ENCODE measurements at regions not wholly inside any gene's neighbourhood (a gene's known extent, or its start where the extent isn't known, plus 50 kb on each side); places are given as distances from the start of the nearest gene placed in this dataset.
"Not testable (repeated sequence)": the region's sequence is repeated elsewhere in the genome, so short reads cannot be mapped to it uniquely, and the experiment has no call there.

DNA sequence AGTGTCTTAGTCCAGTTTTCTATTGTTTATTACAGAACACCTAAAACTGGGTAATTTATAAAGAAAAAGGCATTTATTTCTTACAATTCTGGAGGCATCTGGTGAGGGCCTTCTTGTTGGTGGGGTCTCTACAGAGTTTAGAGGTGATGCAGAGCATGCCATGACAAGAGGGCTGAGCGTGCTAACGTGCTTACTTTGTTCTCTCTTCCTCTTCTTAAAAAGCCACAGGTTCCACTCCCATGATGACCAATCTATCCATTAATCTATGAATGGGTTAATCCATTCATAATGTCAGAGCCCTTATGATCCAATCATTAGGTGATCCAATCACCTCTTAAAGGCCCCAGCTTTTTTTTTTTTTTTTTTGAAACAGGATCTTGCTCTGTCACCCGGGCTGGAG lies 291.5 kb upstream of the GALNTL6 start:
- ATAC-seq = no peak

- no peak for ATAC-seq
These were observed 293.7 kb upstream of the GALNTL6 start for GRCh38 chr4:171519457-171519856.

- ATAC-seq = no peak
These were observed 295.3 kb upstream of the GALNTL6 start for GRCh38 chr4:171517883-171518282.

- ATAC-seq = no peak
These were observed 296.5 kb upstream of the GALNTL6 start for GRCh38 chr4:171516694-171517093.

DNA sequence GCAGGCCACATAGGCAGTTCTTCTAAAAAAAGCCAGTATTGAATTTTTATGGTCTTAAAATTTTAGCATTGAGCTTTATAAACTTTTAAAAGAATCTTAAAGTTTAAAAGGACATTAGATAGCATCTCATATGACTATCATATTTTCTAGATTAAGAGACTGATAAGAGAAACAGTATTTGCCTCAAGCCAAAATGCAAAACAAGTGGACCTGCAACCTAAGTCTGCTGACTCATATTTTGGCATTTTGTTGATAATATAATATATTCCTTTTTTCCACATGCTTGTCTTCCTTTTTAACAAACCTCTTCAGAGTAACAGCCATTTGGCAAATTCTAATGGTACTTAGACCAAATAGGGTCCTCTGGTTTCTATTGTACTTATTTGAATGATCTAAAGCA lies 328.5 kb upstream of the GALNTL6 start:
- no peak for ATAC-seq

DNA sequence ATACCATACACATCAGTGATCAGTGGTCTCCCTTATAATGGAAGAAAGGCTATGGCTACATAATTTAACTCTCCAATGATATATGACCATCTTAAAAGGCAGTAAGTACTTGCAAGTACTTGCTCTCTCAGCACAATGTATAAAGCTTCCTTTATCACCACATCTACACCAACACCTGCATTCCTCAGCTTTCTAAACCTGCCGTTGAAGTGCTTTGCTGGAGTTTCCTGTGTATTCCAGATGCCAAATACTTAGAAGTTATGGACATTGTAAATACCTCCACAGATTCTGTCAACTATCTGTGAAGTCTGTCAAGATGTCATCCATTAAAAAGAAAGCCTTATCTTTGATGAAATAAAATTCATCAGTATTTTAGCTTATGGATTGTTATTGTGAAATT lies 335.0 kb upstream of the GALNTL6 start:
- ATAC-seq = no peak

DNA sequence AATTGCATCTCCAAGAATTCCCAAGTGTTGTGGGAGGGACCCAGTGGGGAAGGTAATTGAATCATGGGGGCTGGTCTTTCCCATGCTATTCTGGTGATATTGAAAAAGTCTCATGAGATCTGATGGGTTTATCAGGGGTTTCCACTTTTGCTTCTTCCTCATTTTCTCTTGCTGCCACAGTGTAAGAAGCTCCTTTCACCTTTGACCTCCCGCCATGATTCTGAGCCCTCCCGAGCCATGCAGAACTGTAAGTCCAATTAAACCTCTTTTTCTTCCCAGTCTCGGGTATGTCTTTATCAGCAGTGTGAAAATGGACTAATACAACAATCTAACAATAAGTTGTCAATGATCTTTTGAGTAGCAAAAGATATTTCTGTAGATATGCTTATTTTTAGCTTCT lies 338.1 kb upstream of the GALNTL6 start:
- ATAC-seq = not testable (repeated sequence)

DNA sequence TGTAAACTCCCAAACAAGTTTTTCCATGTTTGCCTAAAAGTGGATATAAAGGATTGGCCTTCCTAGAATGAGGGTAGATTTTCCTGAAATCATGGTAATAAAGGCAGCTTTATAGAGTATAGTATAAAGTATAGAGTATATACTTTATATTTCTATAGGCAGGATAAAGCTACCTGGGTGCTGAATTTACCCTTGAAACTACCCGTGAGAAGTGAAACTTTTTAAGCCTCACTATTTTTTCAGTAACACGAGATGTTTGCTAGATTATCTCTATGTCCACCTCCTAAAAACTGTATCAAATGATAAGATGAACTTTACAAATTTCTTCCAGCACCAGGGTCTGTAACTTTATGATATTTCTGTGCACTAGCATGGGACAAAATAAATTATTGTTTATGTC lies 340.0 kb upstream of the GALNTL6 start:
- ATAC-seq = no peak

- ATAC-seq = no peak
These were observed 341.0 kb upstream of the GALNTL6 start for GRCh38 chr4:171472230-171472629.

DNA sequence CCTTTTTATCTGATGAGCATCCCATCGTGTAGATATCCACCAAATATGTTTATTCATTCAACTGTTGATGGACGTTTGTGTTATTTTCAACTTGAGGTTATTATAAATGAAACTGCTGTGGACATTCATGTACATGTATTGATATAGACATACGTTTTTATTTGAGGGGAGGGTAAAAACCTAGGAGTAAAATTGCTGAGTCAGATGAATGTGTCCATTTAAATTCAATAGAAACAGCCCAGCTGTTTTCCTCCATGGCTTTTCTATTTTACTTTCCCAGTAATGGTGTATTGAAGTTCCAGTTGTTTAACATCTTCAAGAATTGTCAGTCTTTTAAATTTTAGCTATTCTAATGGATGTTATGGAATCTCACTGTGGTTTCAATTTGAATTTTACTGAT lies 348.7 kb upstream of the GALNTL6 start:
- ATAC-seq = no peak

DNA sequence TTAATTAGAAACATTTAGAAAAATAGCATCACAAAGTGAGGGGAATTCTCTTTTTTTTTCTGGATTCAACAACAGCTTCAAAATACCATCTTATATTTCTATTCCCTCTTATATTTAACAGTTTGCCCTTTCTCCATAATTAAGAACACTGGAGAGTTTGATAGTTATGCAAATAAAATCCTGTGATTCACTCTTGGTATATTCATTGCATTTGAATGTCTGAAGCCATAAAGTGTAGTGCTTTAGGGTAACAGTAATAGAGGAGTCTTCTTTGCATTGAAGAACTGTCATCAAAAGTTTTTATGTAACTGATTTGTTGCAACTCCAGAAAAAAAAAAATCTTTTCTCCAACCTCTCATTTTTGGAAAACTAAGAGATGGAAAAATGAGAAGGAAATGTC lies 352.0 kb upstream of the GALNTL6 start:
- ATAC-seq = no peak

GRCh38 chr4:171448919-171449481 lies 364.2 kb upstream of the GALNTL6 start:
- ATAC-seq = no peak

DNA sequence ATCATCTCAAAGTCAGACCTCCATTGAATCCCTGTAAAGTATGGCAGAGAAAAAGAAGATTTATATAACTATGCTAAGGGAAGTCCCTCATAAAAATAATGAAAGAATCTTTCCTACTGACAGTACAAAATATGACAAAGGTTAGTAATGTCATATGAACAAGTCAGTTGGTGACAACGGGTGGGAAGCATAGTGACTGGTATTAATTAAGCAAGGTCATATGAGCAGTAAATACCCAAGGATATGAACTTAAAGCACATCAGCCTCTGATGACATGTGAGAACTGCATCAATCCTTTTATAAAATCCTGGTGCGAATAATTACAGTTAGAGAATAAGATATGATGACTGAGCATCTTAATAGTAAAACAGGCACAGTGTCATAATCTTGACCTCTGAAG lies 364.8 kb upstream of the GALNTL6 start:
- ATAC-seq = no peak

DNA sequence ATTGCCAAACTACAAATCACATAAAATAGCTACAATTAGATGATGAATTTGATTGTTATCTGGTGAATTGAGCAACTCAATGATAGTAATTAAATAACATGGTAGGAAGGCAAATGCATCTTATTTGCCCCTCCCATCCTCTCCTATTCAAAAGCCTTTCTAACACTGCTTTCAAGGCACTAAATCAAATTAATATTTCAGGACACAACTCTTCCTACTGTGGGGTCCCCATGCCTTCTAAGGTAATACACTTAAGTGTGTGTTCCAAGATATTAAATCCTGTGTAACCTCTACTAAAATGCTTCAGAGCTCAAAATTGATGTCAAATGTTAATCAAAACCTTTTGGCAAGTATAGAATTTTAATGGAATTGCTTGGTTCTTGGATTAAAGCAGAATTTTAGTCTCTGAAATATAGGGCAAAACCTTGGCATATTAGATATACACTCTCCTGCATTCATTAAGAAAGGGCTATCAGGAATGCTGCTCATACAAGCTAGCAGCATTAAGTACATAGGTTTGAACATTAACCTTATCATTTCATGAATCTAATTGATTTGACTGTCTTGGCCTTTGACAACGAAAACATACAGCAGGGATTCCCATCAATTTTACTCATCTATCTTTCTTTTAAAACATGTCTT lies 371.8 kb upstream of the GALNTL6 start:
- no peak for ATAC-seq

- no peak for ATAC-seq
These were observed 379.5 kb upstream of the GALNTL6 start for GRCh38 chr4:171433674-171434073.

DNA sequence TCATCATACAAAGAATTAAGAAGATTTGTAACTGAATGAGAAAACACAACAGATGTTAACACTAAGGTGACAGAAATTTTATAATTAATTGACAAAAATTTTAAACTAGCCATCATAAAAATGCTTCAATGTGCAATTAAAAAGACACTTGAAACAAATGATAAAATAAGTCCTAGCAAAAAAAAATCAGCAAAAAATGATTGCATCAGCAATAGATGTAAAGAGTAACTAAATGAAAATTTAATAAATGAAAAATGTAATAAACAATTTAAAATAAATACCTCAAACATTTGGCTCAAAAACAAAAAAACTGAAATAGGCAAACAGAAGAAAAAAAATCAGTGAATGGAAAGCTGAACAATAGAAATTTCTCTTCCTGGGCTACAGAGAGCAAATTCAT lies 380.7 kb upstream of the GALNTL6 start:
- ATAC-seq = no peak

- no peak for ATAC-seq
These were observed 382.7 kb upstream of the GALNTL6 start for GRCh38 chr4:171430495-171430894.

DNA sequence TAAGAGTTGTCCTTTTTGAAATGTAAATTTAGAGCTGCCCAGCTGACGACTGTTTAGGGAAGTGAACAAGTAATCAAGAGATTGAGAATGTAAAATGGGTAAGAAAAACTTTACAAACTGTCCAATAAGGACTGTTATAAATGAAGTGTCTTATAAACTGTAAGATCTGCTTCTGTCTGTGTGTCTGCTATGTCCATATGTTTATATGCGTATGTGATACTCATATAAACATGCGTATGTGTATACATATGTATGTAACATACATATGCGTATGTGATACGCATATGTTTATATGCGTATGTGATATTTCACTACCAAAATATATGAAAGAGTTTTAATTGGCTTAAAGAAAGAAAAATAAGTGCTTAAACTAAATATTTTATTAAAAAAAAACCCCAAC lies 416.0 kb upstream of the GALNTL6 start:
- ATAC-seq = no peak

- ATAC-seq = no peak
These were observed 422.6 kb upstream of the GALNTL6 start for GRCh38 chr4:171390626-171391025.

GRCh38 chr4:171378323-171378722 lies 434.9 kb upstream of the GALNTL6 start:
- ATAC-seq = no peak

GRCh38 chr4:171376724-171377123 lies 436.5 kb upstream of the GALNTL6 start:
- ATAC-seq = no peak

GRCh38 chr4:171353535-171353934 lies 459.7 kb upstream of the GALNTL6 start:
- no peak for ATAC-seq

- ATAC-seq = no peak
These were observed 465.1 kb upstream of the GALNTL6 start for GRCh38 chr4:171348090-171348489.

DNA sequence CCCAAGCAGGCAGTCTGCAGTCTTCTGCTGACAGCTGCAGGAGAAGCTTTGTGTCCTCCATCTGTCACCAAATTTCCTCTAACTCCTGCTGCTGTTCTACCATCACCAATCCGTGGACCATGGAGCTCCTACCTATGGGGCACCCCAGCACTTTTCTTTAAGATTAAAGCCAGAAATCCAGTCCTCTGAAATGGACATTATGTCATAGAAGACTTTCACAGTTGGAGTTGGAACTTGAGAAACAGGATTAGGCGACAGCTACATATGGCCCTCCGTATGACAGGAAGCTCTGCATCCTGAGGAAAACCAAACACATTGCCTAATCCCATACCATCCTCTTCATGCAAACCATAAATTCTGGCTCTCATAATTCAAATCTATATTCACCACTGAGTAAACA lies 470.6 kb upstream of the GALNTL6 start:
- no peak for ATAC-seq

- no peak for ATAC-seq
These were observed 472.9 kb upstream of the GALNTL6 start for GRCh38 chr4:171340258-171340657.

All from esophagus mucosa (tissue), 1 donor.